HEK293 (cell line): ENCODE measurements at regions not wholly inside any gene's neighbourhood (a gene's known extent, or its start where the extent isn't known, plus 50 kb on each side); places are given as distances from the start of the nearest gene placed in this dataset.

Experiments
- CTCF ChIA-PET: fragments of 350-600 bp; formaldehyde crosslinking; extraction: SDS; loops from one replicate; lab custom pipeline; 2021; ENCODE audit warnings: antibody characterized with exemption; lab: Yijun Ruan, JAX
- POLR2A ChIA-PET: fragments of 300-600 bp; formaldehyde crosslinking; extraction: SDS; loops from one replicate; lab custom pipeline; 2020; ENCODE audit warnings: antibody characterized with exemption, inconsistent platforms; lab: Yijun Ruan, JAX
- H3K27ac ChIP-seq: fragments of 200-500 bp; sonication (Bioruptor generic); 2 replicates; pipeline ENCODE4 v1.5.1; 2014; ENCODE audit warnings: low read depth, low read length, control low read depth, inconsistent platforms; ENCODE audit errors: extremely low read depth
- H3K36me3 ChIP-seq, 2 experiments: fragments of 200-500 bp in 1 of 2; sonication (Bioruptor generic) in 1 of 2; 1 replicate in 1 of 2; 2 replicates in 1 of 2; pipeline ENCODE4 v1.5.1; 2014 to 2017; ENCODE audit warnings: inconsistent platforms in 2 of 2, low read length in 2 of 2; ENCODE audit not compliant: control insufficient read depth in 2 of 2, insufficient read depth in 1 of 2
- H3K4me1 ChIP-seq: fragments of 200-500 bp; sonication (Bioruptor generic); 2 replicates; pipeline ENCODE4 v1.5.1; 2014; ENCODE audit warnings: mild to moderate bottlenecking, low read length, inconsistent platforms; ENCODE audit not compliant: control insufficient read depth, insufficient read depth
- H3K4me3 ChIP-seq: 2 replicates; pipeline ENCODE4 v1.5.1; 2011; ENCODE audit warnings: low read depth, mild to moderate bottlenecking, control low read depth, low read length, moderate library complexity
- H3K9me3 ChIP-seq: fragments of 200-500 bp; sonication (Bioruptor generic); 2 replicates; pipeline ENCODE4 v1.5.1; 2014; ENCODE audit warnings: low read depth, low read length, inconsistent platforms; ENCODE audit not compliant: control insufficient read depth, insufficient read depth
- GLI4 ChIP-seq: fragments of 450-650 bp; formaldehyde crosslinking; IDR thresholded peaks from 2 replicates; pipeline ENCODE4 v1.5.1; 2016; ENCODE audit warnings: missing biosample characterization, missing genetic modification characterization
- GLIS2 ChIP-seq: fragments of 450-650 bp; formaldehyde crosslinking; IDR thresholded peaks from 2 replicates; pipeline ENCODE4 v1.5.1; 2016; ENCODE audit warnings: missing biosample characterization, missing genetic modification characterization
- KLF10 ChIP-seq: fragments of 450-650 bp; IDR thresholded peaks from 2 replicates; pipeline ENCODE4 v1.5.1; 2018; ENCODE audit warnings: missing biosample characterization, mild to moderate bottlenecking, missing genetic modification characterization
- SALL2 ChIP-seq: fragments of 450-650 bp; formaldehyde crosslinking; IDR thresholded peaks from 2 replicates; pipeline ENCODE4 v1.5.0; 2017; ENCODE audit warnings: missing biosample characterization, mild to moderate bottlenecking, missing genetic modification characterization, borderline replicate concordance
- SP3 ChIP-seq: fragments of 450-650 bp; formaldehyde crosslinking; IDR thresholded peaks from 2 replicates; pipeline ENCODE4 v1.5.1; 2016; ENCODE audit warnings: missing biosample characterization, missing genetic modification characterization
- SP7 ChIP-seq: fragments of 450-650 bp; formaldehyde crosslinking; IDR thresholded peaks from 2 replicates; pipeline ENCODE4 v1.5.1; 2016; ENCODE audit warnings: missing biosample characterization, missing genetic modification characterization
- ZBTB17 ChIP-seq: fragments of 450-650 bp; formaldehyde crosslinking; IDR thresholded peaks from 2 replicates; pipeline ENCODE4 v1.5.1; 2016; ENCODE audit warnings: missing biosample characterization, missing genetic modification characterization
- ZBTB20 ChIP-seq: fragments of 450-650 bp; formaldehyde crosslinking; IDR thresholded peaks from 2 replicates; pipeline ENCODE4 v1.5.1; 2016; ENCODE audit warnings: missing biosample characterization, missing genetic modification characterization
- ZEB2 ChIP-seq: fragments of 450-650 bp; formaldehyde crosslinking; IDR thresholded peaks from 2 replicates; pipeline ENCODE4 v1.5.1; 2016; ENCODE audit warnings: missing biosample characterization, missing genetic modification characterization
- ZFP37 ChIP-seq: fragments of 450-650 bp; formaldehyde crosslinking; IDR thresholded peaks from 2 replicates; pipeline ENCODE4 v1.5.1; 2016; ENCODE audit warnings: missing biosample characterization, missing genetic modification characterization
- ZNF138 ChIP-seq: fragments of 450-650 bp; formaldehyde crosslinking; IDR thresholded peaks from 2 replicates; pipeline ENCODE4 v1.5.1; 2016; ENCODE audit warnings: missing biosample characterization, missing genetic modification characterization, borderline replicate concordance
- ZNF148 ChIP-seq: fragments of 450-650 bp; formaldehyde crosslinking; IDR thresholded peaks from 2 replicates; pipeline ENCODE4 v1.5.0; 2017; ENCODE audit warnings: missing biosample characterization, missing genetic modification characterization, borderline replicate concordance
- ZNF157 ChIP-seq: fragments of 450-650 bp; formaldehyde crosslinking; IDR thresholded peaks from 2 replicates; pipeline ENCODE4 v1.5.1; 2016; ENCODE audit warnings: missing biosample characterization, missing genetic modification characterization
- ZNF211 ChIP-seq: fragments of 450-650 bp; formaldehyde crosslinking; IDR thresholded peaks from 2 replicates; pipeline ENCODE4 v1.5.1; 2016; ENCODE audit warnings: low read depth, missing biosample characterization, missing genetic modification characterization
- ZNF335 ChIP-seq: fragments of 450-650 bp; formaldehyde crosslinking; conservative IDR thresholded peaks from 2 replicates; pipeline ENCODE4 v1.5.1; 2016; ENCODE audit warnings: missing biosample characterization, missing genetic modification characterization
- ZNF350 ChIP-seq: fragments of 450-650 bp; formaldehyde crosslinking; IDR thresholded peaks from 2 replicates; pipeline ENCODE4 v1.5.0; 2017; ENCODE audit warnings: missing biosample characterization, mild to moderate bottlenecking, missing genetic modification characterization
- ZNF404 ChIP-seq: fragments of 450-650 bp; formaldehyde crosslinking; IDR thresholded peaks from 2 replicates; pipeline ENCODE4 v1.5.1; 2017; ENCODE audit warnings: missing biosample characterization, missing genetic modification characterization
- ZNF529 ChIP-seq: fragments of 450-650 bp; formaldehyde crosslinking; IDR thresholded peaks from 2 replicates; pipeline ENCODE4 v1.5.1; 2017; ENCODE audit warnings: missing genetic modification characterization, missing biosample characterization; ENCODE audit not compliant: insufficient replicate concordance
- ZNF704 ChIP-seq: fragments of 450-650 bp; formaldehyde crosslinking; IDR thresholded peaks from 2 replicates; pipeline ENCODE4 v1.5.1; 2016; ENCODE audit warnings: missing biosample characterization, missing genetic modification characterization
- ZNF777 ChIP-seq: fragments of 450-650 bp; formaldehyde crosslinking; IDR thresholded peaks from 2 replicates; pipeline ENCODE4 v1.5.1; 2017; ENCODE audit warnings: missing biosample characterization, missing genetic modification characterization, borderline replicate concordance
- ZNF837 ChIP-seq: fragments of 450-650 bp; formaldehyde crosslinking; IDR thresholded peaks from 2 replicates; pipeline ENCODE4 v1.5.1; 2016; ENCODE audit warnings: missing biosample characterization, missing genetic modification characterization
- TF ChIP-seq, protein P1 (sequence below): fragments of 450-650 bp; formaldehyde crosslinking; IDR thresholded peaks from 2 replicates; pipeline ENCODE4 v1.5.1; 2016; ENCODE audit warnings: missing biosample characterization, missing genetic modification characterization
- TF ChIP-seq, protein P2 (sequence below): fragments of 450-650 bp; formaldehyde crosslinking; IDR thresholded peaks from 2 replicates; pipeline ENCODE4 v1.5.1; 2017; ENCODE audit warnings: missing biosample characterization, mild to moderate bottlenecking, missing genetic modification characterization, moderate library complexity

DNA sequence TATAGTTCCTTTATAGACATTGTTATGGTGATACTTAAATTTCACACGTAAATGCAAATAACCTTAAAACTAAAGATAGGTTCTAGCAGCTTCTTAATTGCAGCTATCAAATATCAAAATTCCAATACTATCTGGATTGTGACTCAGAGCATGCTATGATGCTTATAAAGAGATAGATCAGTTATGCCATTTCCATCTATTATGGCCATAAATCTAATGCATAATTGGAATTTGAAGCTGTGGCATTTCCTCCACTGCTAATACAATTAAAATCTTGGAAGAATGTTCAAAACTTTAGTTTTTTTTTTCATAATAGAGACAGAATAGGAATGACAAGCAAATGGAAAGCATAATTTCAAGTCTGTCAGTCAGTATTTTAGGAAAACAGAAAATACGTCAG is 220.8 kb upstream of the GALNT5 start (continued):
- TF ChIP-seq, protein P1, sequence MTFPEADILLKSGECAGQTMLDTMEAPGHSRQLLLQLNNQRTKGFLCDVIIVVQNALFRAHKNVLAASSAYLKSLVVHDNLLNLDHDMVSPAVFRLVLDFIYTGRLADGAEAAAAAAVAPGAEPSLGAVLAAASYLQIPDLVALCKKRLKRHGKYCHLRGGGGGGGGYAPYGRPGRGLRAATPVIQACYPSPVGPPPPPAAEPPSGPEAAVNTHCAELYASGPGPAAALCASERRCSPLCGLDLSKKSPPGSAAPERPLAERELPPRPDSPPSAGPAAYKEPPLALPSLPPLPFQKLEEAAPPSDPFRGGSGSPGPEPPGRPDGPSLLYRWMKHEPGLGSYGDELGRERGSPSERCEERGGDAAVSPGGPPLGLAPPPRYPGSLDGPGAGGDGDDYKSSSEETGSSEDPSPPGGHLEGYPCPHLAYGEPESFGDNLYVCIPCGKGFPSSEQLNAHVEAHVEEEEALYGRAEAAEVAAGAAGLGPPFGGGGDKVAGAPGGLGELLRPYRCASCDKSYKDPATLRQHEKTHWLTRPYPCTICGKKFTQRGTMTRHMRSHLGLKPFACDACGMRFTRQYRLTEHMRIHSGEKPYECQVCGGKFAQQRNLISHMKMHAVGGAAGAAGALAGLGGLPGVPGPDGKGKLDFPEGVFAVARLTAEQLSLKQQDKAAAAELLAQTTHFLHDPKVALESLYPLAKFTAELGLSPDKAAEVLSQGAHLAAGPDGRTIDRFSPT (tag by site-specific recombination) = no peak
- TF ChIP-seq SP3 (tag by site-specific recombination) (no peak), ZNF350 (tag by site-specific recombination) (no peak), ZNF404 (tag by site-specific recombination) (no peak), ZNF138 (no peak), ZNF157 (tag by site-specific recombination) (no peak)

DNA sequence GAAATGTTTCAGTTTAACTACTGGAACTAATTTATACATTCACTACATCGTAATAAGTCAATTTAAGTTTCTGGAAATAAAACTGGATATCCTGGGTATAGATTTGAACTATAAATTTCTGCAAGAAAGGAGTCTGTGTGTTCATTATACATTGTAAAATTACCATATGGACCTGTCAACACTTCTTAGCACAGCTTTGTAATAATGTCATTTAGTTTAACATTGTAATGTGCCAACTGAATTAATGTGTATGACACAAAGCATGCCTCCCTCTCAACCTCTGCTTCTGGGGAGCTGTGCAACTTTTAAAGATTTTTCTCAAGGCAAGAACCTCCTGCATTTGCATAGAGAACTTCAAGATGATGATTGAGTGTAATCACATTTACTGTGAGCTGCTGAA is 213.7 kb upstream of the GALNT5 start:
- H3K4me1 ChIP-seq = no peaks in the 10 kb centered on the region
- CTCF ChIA-PET = interaction anchor here (1.0 kb wide), 1 partner anchor 151 kb away, joined by 4 read pairs; no protein-coding TSS in a partner anchor
- no peak overlapping the region for H3K4me3 ChIP-seq
- H3K9me3 ChIP-seq = no peaks in the 10 kb centered on the region
- POLR2A ChIA-PET = no interaction called here
- H3K36me3 ChIP-seq = no peaks in the 10 kb centered on the region
- H3K27ac ChIP-seq = no peak overlapping the region
- TF ChIP-seq ZNF777 (tag by site-specific recombination) (no peak), SP7 (tag by site-specific recombination) (no peak)
- TF ChIP-seq, protein P2, sequence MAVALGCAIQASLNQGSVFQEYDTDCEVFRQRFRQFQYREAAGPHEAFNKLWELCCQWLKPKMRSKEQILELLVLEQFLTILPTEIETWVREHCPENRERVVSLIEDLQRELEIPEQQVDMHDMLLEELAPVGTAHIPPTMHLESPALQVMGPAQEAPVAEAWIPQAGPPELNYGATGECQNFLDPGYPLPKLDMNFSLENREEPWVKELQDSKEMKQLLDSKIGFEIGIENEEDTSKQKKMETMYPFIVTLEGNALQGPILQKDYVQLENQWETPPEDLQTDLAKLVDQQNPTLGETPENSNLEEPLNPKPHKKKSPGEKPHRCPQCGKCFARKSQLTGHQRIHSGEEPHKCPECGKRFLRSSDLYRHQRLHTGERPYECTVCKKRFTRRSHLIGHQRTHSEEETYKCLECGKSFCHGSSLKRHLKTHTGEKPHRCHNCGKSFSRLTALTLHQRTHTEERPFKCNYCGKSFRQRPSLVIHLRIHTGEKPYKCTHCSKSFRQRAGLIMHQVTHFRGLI (tag by site-specific recombination) = no peak

DNA sequence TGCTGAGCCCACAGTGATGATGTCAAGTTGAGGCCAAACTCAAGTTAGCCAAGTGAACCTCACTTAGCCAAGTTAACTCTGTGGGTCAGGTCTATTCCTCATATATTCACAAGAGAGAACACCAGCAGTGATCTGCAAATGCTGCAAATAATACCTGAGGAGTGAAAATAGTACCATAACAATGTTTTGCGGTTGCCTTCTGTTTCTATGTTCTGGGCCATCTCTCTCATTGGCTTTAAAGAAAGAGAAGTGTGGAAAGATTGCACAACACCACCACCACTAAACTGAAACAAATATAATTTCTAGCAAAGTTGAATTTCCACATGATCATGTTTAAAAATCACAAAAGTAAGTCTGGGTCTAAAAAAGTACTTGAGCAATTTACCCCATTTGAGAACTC is 211.1 kb upstream of the GALNT5 start:
- H3K4me1 ChIP-seq = no peaks in the 10 kb centered on the region
- TF ChIP-seq ZNF335 (no peak), ZNF211 (no peak), ZBTB20 (tag by site-specific recombination) (no peak), ZNF148 (tag by site-specific recombination) (no peak), ZNF704 (tag by site-specific recombination) (no peak), GLI4 (no peak), ZBTB17 (tag by site-specific recombination) (no peak), ZNF529 (tag by site-specific recombination) (no peak), ZNF837 (no peak), GLIS2 (no peak), ZEB2 (tag by site-specific recombination) (no peak), ZNF138 (no peak), KLF10 (tag by site-specific recombination) (no peak), SALL2 (no peak), SP7 (tag by site-specific recombination) (no peak), ZFP37 (tag by site-specific recombination) (no peak)
- TF ChIP-seq, protein P1 (tag by site-specific recombination) = no peak
- H3K27ac ChIP-seq = no peak overlapping the region
- ChIA-PET CTCF (no interaction called here), POLR2A (no interaction called here)
- H3K4me3 ChIP-seq = no peak overlapping the region
- H3K9me3 ChIP-seq = no peaks in the 10 kb centered on the region
- H3K36me3 ChIP-seq = no peaks in the 10 kb centered on the region
